CD4-positive, alpha-beta T cell (primary cell): ENCODE measurements at regions not wholly inside any gene's neighbourhood (a gene's known extent, or its start where the extent isn't known, plus 50 kb on each side); places are given as distances from the start of the nearest gene placed in this dataset.

Experiments
- ATAC-seq: fragments of 200-7000 bp; cut with Tn5 transposase; one replicate; pipeline ENCODE4 v1.10.0; 2022; ENCODE audit warnings: mild to moderate bottlenecking; ENCODE audit not compliant: poor library complexity
- CTCF ChIA-PET: fragments of 350-600 bp; sonication (Branson Sonifier 250); formaldehyde crosslinking; loops from one replicate; lab custom pipeline; 2021; ENCODE audit warnings: antibody characterized with exemption, inconsistent platforms; lab: Charles Lee
- POLR2A ChIA-PET: fragments of 350-600 bp; sonication (Branson Sonifier 250); formaldehyde crosslinking; loops from one replicate; lab custom pipeline; 2021; ENCODE audit warnings: antibody characterized with exemption, inconsistent platforms; lab: Charles Lee
- DNase-seq, 14 experiments: peaks; one replicate each; pipeline ENCODE4 v3.0.0-alpha.2; 2013 to 2020; ENCODE audit warnings: mixed read lengths in 2 of 14
- H3K27ac ChIP-seq, 2 donors: one replicate each; pipeline versions ENCODE4 v1.5.1 to v1.7.0; 2013; ENCODE audit warnings: low read length in 2 of 2, low read depth in 1 of 2, mild to moderate bottlenecking in 1 of 2
- H3K27me3 ChIP-seq, 2 experiments: 1 replicate in 1 of 2; 2 replicates in 1 of 2; pipeline versions ENCODE4 v1.6.1 to v1.7.0; 2013; ENCODE audit warnings: low read length in 2 of 2, control low read depth in 1 of 2, mild to moderate bottlenecking in 1 of 2, moderate library complexity in 1 of 2; ENCODE audit not compliant: insufficient read depth in 2 of 2, control insufficient read depth in 1 of 2
- H3K36me3 ChIP-seq: one replicate; pipeline ENCODE4 v1.6.1; 2013; ENCODE audit warnings: low read length, control low read depth; ENCODE audit not compliant: insufficient read depth
- H3K4me1 ChIP-seq: one replicate; pipeline ENCODE4 v1.6.1; 2013; ENCODE audit warnings: low read length, control low read depth; ENCODE audit not compliant: insufficient read depth
- H3K4me3 ChIP-seq: one replicate; pipeline ENCODE4 v1.5.1; 2013; ENCODE audit warnings: mild to moderate bottlenecking, low read length, moderate library complexity
- H3K9me3 ChIP-seq, 2 experiments: 1 replicate in 1 of 2; 2 replicates in 1 of 2; pipeline versions ENCODE4 v1.6.1 to v1.7.0; 2013; ENCODE audit warnings: low read length in 2 of 2, mild to moderate bottlenecking in 2 of 2, control low read depth in 1 of 2, moderate library complexity in 1 of 2; ENCODE audit not compliant: control insufficient read depth in 1 of 2, insufficient read depth in 1 of 2
- H3K27ac Mint-ChIP-seq: one replicate; pipeline ENCODE4 v1.8.0; 2020; ENCODE audit warnings: mixed read lengths
- H3K27me3 Mint-ChIP-seq: one replicate; pipeline ENCODE4 v1.8.0; 2021; ENCODE audit warnings: mixed read lengths
- H3K36me3 Mint-ChIP-seq: one replicate; pipeline ENCODE4 v1.8.0; 2021; ENCODE audit warnings: low read depth, mixed read lengths
- H3K4me1 Mint-ChIP-seq: one replicate; pipeline ENCODE4 v1.8.0; 2021; ENCODE audit warnings: low read depth, mixed read lengths
- H3K4me3 Mint-ChIP-seq: one replicate; pipeline ENCODE4 v1.8.0; 2020; ENCODE audit warnings: mild to moderate bottlenecking, mixed read lengths
- H3K9me3 Mint-ChIP-seq: one replicate; pipeline ENCODE4 v1.8.0; 2020; ENCODE audit warnings: mixed read lengths
- intact Hi-C, 2 experiments: fragments of 100-400 bp; cut with DNase I in 1 of 2; cut with micrococcal nuclease in 1 of 2; formaldehyde crosslinking; loops; one replicate each; pipeline versions ENCODE4 v1.15.1 to v1.9.0; 2023 to 2025; cut with DNase I, micrococcal nuclease
- TF ChIP-seq, protein P1 (sequence below): fragments of 200-600 bp; IDR thresholded peaks from one replicate; pipeline ENCODE4 v1.8.0; 2022; ENCODE audit warnings: antibody characterized with exemption, mild to moderate bottlenecking

GRCh38 chr7:34236839-34237492, 331.6 kb downstream of the BMPER start:
- ChIA-PET CTCF (no interaction called here), POLR2A (no interaction called here)
- Mint-ChIP-seq H3K27me3 (no peaks in the 10 kb centered on the region), H3K9me3 (peaks cover 6% of the 10 kb centered on the region), H3K36me3 (no peaks in the 10 kb centered on the region), H3K27ac (no peak overlapping the region), H3K4me1 (no peaks in the 10 kb centered on the region), H3K4me3 (no peak overlapping the region)
- peaks cover 0 to 6% of the 10 kb centered on the region in 2 experiments for H3K9me3 ChIP-seq
- no peaks in the 10 kb centered on the region for H3K4me1 ChIP-seq
- no peak overlapping the region for H3K27ac ChIP-seq
- DNase-seq, result no peak
- H3K36me3 ChIP-seq, result no peaks in the 10 kb centered on the region
- intact Hi-C loops, result no loop called here
- no peak overlapping the region for H3K4me3 ChIP-seq
- TF ChIP-seq, protein P1, sequence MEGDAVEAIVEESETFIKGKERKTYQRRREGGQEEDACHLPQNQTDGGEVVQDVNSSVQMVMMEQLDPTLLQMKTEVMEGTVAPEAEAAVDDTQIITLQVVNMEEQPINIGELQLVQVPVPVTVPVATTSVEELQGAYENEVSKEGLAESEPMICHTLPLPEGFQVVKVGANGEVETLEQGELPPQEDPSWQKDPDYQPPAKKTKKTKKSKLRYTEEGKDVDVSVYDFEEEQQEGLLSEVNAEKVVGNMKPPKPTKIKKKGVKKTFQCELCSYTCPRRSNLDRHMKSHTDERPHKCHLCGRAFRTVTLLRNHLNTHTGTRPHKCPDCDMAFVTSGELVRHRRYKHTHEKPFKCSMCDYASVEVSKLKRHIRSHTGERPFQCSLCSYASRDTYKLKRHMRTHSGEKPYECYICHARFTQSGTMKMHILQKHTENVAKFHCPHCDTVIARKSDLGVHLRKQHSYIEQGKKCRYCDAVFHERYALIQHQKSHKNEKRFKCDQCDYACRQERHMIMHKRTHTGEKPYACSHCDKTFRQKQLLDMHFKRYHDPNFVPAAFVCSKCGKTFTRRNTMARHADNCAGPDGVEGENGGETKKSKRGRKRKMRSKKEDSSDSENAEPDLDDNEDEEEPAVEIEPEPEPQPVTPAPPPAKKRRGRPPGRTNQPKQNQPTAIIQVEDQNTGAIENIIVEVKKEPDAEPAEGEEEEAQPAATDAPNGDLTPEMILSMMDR, result no peak
- no peak for ATAC-seq
- H3K27me3 ChIP-seq, result no peaks in the 10 kb centered on the region

DNA sequence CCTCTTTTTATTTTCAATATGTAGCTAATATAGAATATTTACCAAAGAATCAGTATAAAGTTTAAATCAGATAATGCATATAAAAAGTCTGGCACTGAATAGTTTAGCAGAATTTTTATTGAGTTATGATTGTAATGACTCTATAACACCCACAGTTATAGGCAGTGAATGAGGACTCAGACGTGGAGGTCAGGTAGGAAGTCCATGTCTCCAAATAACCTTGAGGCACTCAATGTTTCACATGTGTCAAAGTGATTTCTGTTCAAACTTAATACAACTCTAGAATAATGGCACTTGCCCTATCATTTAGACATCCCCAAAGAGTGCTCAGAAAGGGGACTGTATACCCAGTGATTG, 332.1 kb downstream of the BMPER start:
- Histone ChIP-seq H3K4me3 (no peak overlapping the region), H3K36me3 (no peaks in the 10 kb centered on the region), H3K4me1 (no peaks in the 10 kb centered on the region), H3K27me3 (no peaks in the 10 kb centered on the region), H3K27ac (no peak overlapping the region), H3K9me3 (peaks cover 0 to 6% of the 10 kb centered on the region in 2 experiments)
- H3K4me1 Mint-ChIP-seq, result no peaks in the 10 kb centered on the region
- TF ChIP-seq, protein P1, result no peak
- no peak overlapping the region for H3K4me3 Mint-ChIP-seq
- H3K36me3 Mint-ChIP-seq, result no peaks in the 10 kb centered on the region
- CTCF ChIA-PET, result no interaction called here
- DNase-seq (no peak), ATAC-seq (no peak)
- H3K27ac Mint-ChIP-seq, result no peak overlapping the region
- H3K9me3 Mint-ChIP-seq, result peaks cover under 1% of the 10 kb centered on the region
- H3K27me3 Mint-ChIP-seq, result no peaks in the 10 kb centered on the region
- POLR2A ChIA-PET, result no interaction called here
- intact Hi-C loops, result no loop called here

DNA sequence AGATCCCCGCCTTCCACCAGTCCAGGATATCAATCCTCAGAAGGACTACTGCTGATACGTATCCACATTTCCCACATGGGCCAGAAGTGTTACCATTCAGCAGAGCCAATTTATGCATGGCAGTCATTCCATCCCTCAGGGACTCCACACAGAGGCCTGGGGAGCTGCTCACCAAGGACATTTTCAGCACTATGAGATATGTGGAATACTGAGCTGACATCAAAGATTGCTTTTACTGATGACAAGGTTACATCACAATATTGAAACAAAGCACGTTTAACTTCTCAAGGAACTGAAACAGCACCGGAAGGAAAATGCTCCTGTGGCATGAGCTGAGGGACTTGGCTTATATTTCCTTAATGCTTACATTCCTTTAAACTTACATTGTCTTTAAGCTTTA, 335.1 kb downstream of the BMPER start:
- Histone ChIP-seq H3K4me1 (no peaks in the 10 kb centered on the region), H3K27me3 (no peaks in the 10 kb centered on the region), H3K36me3 (no peaks in the 10 kb centered on the region), H3K27ac (no peak overlapping the region), H3K9me3 (peaks cover 0 to under 1% of the 10 kb centered on the region in 2 experiments), H3K4me3 (no peak overlapping the region)
- TF ChIP-seq, protein P1, result no peak
- Mint-ChIP-seq H3K4me3 (no peak overlapping the region), H3K27me3 (no peaks in the 10 kb centered on the region), H3K4me1 (no peaks in the 10 kb centered on the region), H3K27ac (no peak overlapping the region), H3K9me3 (peaks cover 4% of the 10 kb centered on the region), H3K36me3 (no peaks in the 10 kb centered on the region)
- POLR2A ChIA-PET, result no interaction called here
- CTCF ChIA-PET, result no interaction called here
- no peak for DNase-seq
- no peak for ATAC-seq
- intact Hi-C loops, result no loop called here
